Upper lobe of left lung (tissue), 4 donors: ENCODE measurements at regions not wholly inside any gene's neighbourhood (a gene's known extent, or its start where the extent isn't known, plus 50 kb on each side); places are given as distances from the start of the nearest gene placed in this dataset.

Source experiments
- POLR2AphosphoS5 ChIP-seq, 2 donors: sonication (generic); formaldehyde crosslinking; IDR thresholded peaks; one replicate each; pipeline ENCODE4 v1.5.1; 2017; ENCODE audit warnings: antibody characterized with exemption in 2 of 2
- TF ChIP-seq, protein P1 (sequence below), 6 experiments: fragments of 450-650 bp in 4 of 6; fragments of 200-600 bp in 2 of 6; sonication (generic) in 2 of 6; IDR thresholded peaks; one replicate each; pipeline ENCODE4 v1.5.1; 2016 to 2019; ENCODE audit warnings: antibody characterized with exemption in 6 of 6

DNA sequence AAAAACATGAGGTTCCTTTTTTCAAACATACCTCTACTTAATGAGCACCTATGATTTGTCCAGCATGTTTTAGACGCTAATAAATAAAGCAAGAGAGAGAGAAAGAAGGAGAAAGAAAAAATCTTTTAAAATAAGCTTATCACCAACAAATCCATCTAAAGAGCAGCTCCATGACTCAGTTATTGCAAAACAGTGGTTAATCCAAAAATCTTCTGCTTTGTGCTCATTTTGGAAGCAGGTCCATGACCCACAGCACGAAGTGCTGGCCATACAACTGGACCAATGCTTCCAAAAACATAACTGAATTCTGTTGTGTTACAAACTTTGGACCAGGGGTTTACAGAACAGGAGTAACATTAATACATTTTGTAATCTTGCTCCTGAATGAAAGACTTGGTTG, 696.6 kb downstream of the KCNA4 start:
- TF ChIP-seq POLR2AphosphoS5 (IDR thresholded peaks at IDR 0.05) = no peak
- TF ChIP-seq, protein P1, sequence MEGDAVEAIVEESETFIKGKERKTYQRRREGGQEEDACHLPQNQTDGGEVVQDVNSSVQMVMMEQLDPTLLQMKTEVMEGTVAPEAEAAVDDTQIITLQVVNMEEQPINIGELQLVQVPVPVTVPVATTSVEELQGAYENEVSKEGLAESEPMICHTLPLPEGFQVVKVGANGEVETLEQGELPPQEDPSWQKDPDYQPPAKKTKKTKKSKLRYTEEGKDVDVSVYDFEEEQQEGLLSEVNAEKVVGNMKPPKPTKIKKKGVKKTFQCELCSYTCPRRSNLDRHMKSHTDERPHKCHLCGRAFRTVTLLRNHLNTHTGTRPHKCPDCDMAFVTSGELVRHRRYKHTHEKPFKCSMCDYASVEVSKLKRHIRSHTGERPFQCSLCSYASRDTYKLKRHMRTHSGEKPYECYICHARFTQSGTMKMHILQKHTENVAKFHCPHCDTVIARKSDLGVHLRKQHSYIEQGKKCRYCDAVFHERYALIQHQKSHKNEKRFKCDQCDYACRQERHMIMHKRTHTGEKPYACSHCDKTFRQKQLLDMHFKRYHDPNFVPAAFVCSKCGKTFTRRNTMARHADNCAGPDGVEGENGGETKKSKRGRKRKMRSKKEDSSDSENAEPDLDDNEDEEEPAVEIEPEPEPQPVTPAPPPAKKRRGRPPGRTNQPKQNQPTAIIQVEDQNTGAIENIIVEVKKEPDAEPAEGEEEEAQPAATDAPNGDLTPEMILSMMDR (IDR thresholded peaks at IDR 0.05) = no peak
